Liver (tissue), 8 donors: ENCODE measurements at regions not wholly inside any gene's neighbourhood (a gene's known extent, or its start where the extent isn't known, plus 50 kb on each side); places are given as distances from the start of the nearest gene placed in this dataset.

Experiments used
- DNase-seq: peaks from one replicate; pipeline ENCODE4 v3.0.0-alpha.2; 2017; ENCODE audit warnings: low spot score
- H3K27ac ChIP-seq, 2 donors: one replicate each; pipeline ENCODE4 v1.7.0; 2013; ENCODE audit warnings: inconsistent platforms in 2 of 2, low read length in 2 of 2, control low read depth in 1 of 2, low read depth in 1 of 2, mild to moderate bottlenecking in 1 of 2
- H3K27me3 ChIP-seq, 4 donors: one replicate each; pipeline versions ENCODE4 v1.6.1 to v1.7.0; 2013; ENCODE audit warnings: low read length in 3 of 4, inconsistent platforms in 1 of 4, mild to moderate bottlenecking in 1 of 4, moderate library complexity in 1 of 4; ENCODE audit not compliant: control insufficient read depth in 4 of 4, insufficient read depth in 4 of 4
- H3K36me3 ChIP-seq, 4 donors: one replicate each; pipeline versions ENCODE4 v1.6.1 to v1.7.0; 2013; ENCODE audit warnings: low read length in 3 of 4, mild to moderate bottlenecking in 3 of 4, low read depth in 1 of 4, moderate library complexity in 1 of 4; ENCODE audit not compliant: control insufficient read depth in 4 of 4, insufficient read depth in 3 of 4
- H3K4me1 ChIP-seq, 4 donors: one replicate each; pipeline versions ENCODE4 v1.6.1 to v1.7.0; 2013; ENCODE audit warnings: low read length in 3 of 4, mild to moderate bottlenecking in 3 of 4, moderate library complexity in 1 of 4; ENCODE audit not compliant: control insufficient read depth in 4 of 4, insufficient read depth in 4 of 4
- H3K4me3 ChIP-seq, 3 donors: one replicate each; pipeline versions ENCODE4 v1.6.1 to v1.7.0; 2013; ENCODE audit warnings: low read length in 3 of 3, control low read depth in 1 of 3, low read depth in 1 of 3, mild to moderate bottlenecking in 1 of 3
- H3K9ac ChIP-seq, 2 donors: one replicate each; pipeline ENCODE4 v1.7.0; 2013; ENCODE audit warnings: low read length in 2 of 2, mild to moderate bottlenecking in 2 of 2, moderate library complexity in 2 of 2, control low read depth in 1 of 2, low read depth in 1 of 2
- H3K9me3 ChIP-seq, 4 donors: one replicate each; pipeline versions ENCODE4 v1.6.1 to v1.7.0; 2013; ENCODE audit warnings: low read length in 3 of 4; ENCODE audit not compliant: control insufficient read depth in 4 of 4
- ATF3 ChIP-seq: IDR thresholded peaks from 2 replicates; pipeline ENCODE4 v1.6.1; 2016; ENCODE audit warnings: antibody characterized with exemption
- CTCF ChIP-seq: fragments of 150-350 bp; IDR thresholded peaks from 2 replicates; pipeline ENCODE4 v1.5.1; 2017; ENCODE audit warnings: improper control_type of control experiment, low read depth, low read length; ENCODE audit not compliant: missing input control
- EGR1 ChIP-seq, 2 donors: IDR thresholded peaks; 2 replicates each; pipeline ENCODE4 v1.6.1; 2016 to 2018; ENCODE audit warnings: antibody characterized with exemption in 2 of 2, low read depth in 2 of 2
- FOXA1 ChIP-seq: IDR thresholded peaks from 2 replicates; pipeline ENCODE4 v1.6.1; 2016; ENCODE audit warnings: antibody characterized with exemption
- FOXA2 ChIP-seq: IDR thresholded peaks from 2 replicates; pipeline ENCODE4 v1.6.1; 2016; ENCODE audit warnings: antibody characterized with exemption
- GABPA ChIP-seq, 2 donors: IDR thresholded peaks in 1 of 2; conservative IDR thresholded peaks in 1 of 2; 2 replicates each; pipeline ENCODE4 v1.6.1; 2016; ENCODE audit warnings: antibody characterized with exemption in 2 of 2, mild to moderate bottlenecking in 1 of 2, moderate library complexity in 1 of 2
- HNF4A ChIP-seq, 2 donors: conservative IDR thresholded peaks; 2 replicates each; pipeline ENCODE4 v1.6.1; 2016; ENCODE audit warnings: antibody characterized with exemption in 2 of 2, mild to moderate bottlenecking in 2 of 2
- HNF4G ChIP-seq: IDR thresholded peaks from 2 replicates; pipeline ENCODE4 v1.6.1; 2016; ENCODE audit warnings: antibody characterized with exemption
- JUND ChIP-seq, 2 donors: IDR thresholded peaks; 2 replicates each; pipeline ENCODE4 v1.6.1; 2016; ENCODE audit warnings: antibody characterized with exemption in 2 of 2
- MAX ChIP-seq: IDR thresholded peaks from 2 replicates; pipeline ENCODE4 v1.6.1; 2016; ENCODE audit warnings: antibody characterized with exemption
- NR2F2 ChIP-seq: IDR thresholded peaks from 2 replicates; pipeline ENCODE4 v1.6.1; 2016; ENCODE audit warnings: antibody characterized with exemption
- RAD21 ChIP-seq, 2 donors: IDR thresholded peaks; 2 replicates each; pipeline ENCODE4 v1.6.1; 2016; ENCODE audit warnings: antibody characterized with exemption in 2 of 2, mild to moderate bottlenecking in 2 of 2
- REST ChIP-seq: IDR thresholded peaks from 2 replicates; pipeline ENCODE4 v1.6.1; 2016; ENCODE audit warnings: antibody characterized with exemption, mild to moderate bottlenecking
- RXRA ChIP-seq, 2 donors: IDR thresholded peaks; 2 replicates each; pipeline ENCODE4 v1.6.1; 2017 to 2018; ENCODE audit warnings: antibody characterized with exemption in 2 of 2, mild to moderate bottlenecking in 1 of 2
- SP1 ChIP-seq: IDR thresholded peaks from 2 replicates; pipeline ENCODE4 v1.6.1; 2018; ENCODE audit warnings: antibody characterized with exemption, mild to moderate bottlenecking
- TAF1 ChIP-seq: conservative IDR thresholded peaks from 2 replicates; pipeline ENCODE4 v1.6.1; 2016; ENCODE audit warnings: antibody characterized with exemption, mild to moderate bottlenecking
- YY1 ChIP-seq: IDR thresholded peaks from 2 replicates; pipeline ENCODE4 v1.6.1; 2016; ENCODE audit warnings: antibody characterized with exemption, mild to moderate bottlenecking
- ZBTB33 ChIP-seq: IDR thresholded peaks from 2 replicates; pipeline ENCODE4 v1.6.1; 2016; ENCODE audit warnings: antibody characterized with exemption
- WGBS: extraction: QIAGEN DNeasy Blood & Tissue Kit; methylation state at CpG from one replicate; pipeline ENCODE4 v1.1.7; 2013; 5-methylcytosine and 5-hydroxymethylcytosine counted together
- donor health status: healthy.
- donor health status: healthy.
- donor health status: healthy.
- donor health status: healthy.
- donor health status: healthy.

GRCh38 chr12:126837697-126838096 is 1429.3 kb upstream of the TMEM132C start:
- no peak for DNase-seq
- Histone ChIP-seq H3K9me3 (peaks cover 2 to 19% (median 6%) of the 10 kb centered on the region in 4 donors), H3K27me3 (peaks cover 0 to 2% (median 0%) of the 10 kb centered on the region in 4 donors), H3K27ac (no peak overlapping the region), H3K9ac (no peak overlapping the region), H3K4me3 (no peak overlapping the region), H3K36me3 (no peaks in the 10 kb centered on the region), H3K4me1 (no peaks in the 10 kb centered on the region)
- 50% methylated on average over 2 of the region's 2 CpGs for WGBS
- no peak for TF ChIP-seq JUND (IDR thresholded peaks at IDR 0.05)
- TF ChIP-seq YY1: no peak
- no peak for TF ChIP-seq MAX
- no peak for TF ChIP-seq NR2F2
- TF ChIP-seq ATF3: no peak
- no peak for TF ChIP-seq SP1
- TF ChIP-seq GABPA (IDR thresholded peaks at IDR 0.05 in 1 of 2, conservative IDR thresholded peaks at IDR 0.05 in 1 of 2): no peak
- no peak for TF ChIP-seq ZBTB33
- no peak for TF ChIP-seq CTCF
- no peak for TF ChIP-seq TAF1
- no peak for TF ChIP-seq REST
- TF ChIP-seq EGR1 (IDR thresholded peaks at IDR 0.05; ENCODE audit: low read depth in 2 of 2): no peak
- no peak for TF ChIP-seq RAD21 (IDR thresholded peaks at IDR 0.05)
- TF ChIP-seq RXRA (IDR thresholded peaks at IDR 0.05): no peak
- no peak for TF ChIP-seq HNF4G
- no peak for TF ChIP-seq HNF4A (conservative IDR thresholded peaks at IDR 0.05)
- no peak for TF ChIP-seq FOXA2
- no peak for TF ChIP-seq FOXA1
